ENCODE measurements at regions not wholly inside any gene's neighbourhood (a gene's known extent, or its start where the extent isn't known, plus 50 kb on each side); places are given as distances from the start of the nearest gene placed in this dataset.
"Not testable (repeated sequence)": the region's sequence is repeated elsewhere in the genome, so short reads cannot be mapped to it uniquely, and the experiment has no call there.

- not testable (repeated sequence) for DNase-seq (ENCODE audit: low spot score)
Measured at GRCh38 chr1:73245196-73245595, 952.8 kb downstream of the LRRIQ3 start.

- no peak for DNase-seq (ENCODE audit: low spot score)
Measured at GRCh38 chr1:73218995-73219546, 936.7 kb upstream of the NEGR1 start.

GRCh38 chr1:73205294-73205973 lies 923.1 kb upstream of the NEGR1 start:
- no peak for DNase-seq (ENCODE audit: low spot score)

- no peak for DNase-seq (ENCODE audit: low spot score)
Measured at GRCh38 chr1:73197972-73198371, 915.6 kb upstream of the NEGR1 start.

GRCh38 chr1:73194965-73195364 lies 912.6 kb upstream of the NEGR1 start:
- DNase-seq (ENCODE audit: low spot score) = no peak

- not testable (repeated sequence) for DNase-seq (ENCODE audit: low spot score)
Measured at GRCh38 chr1:73183581-73183980, 901.2 kb upstream of the NEGR1 start.

GRCh38 chr1:73181190-73181540 lies 898.8 kb upstream of the NEGR1 start:
- no peak for DNase-seq (ENCODE audit: low spot score)

- DNase-seq (ENCODE audit: low spot score) = no peak
Measured at GRCh38 chr1:73180397-73181189, 898.3 kb upstream of the NEGR1 start.

- no peak for DNase-seq (ENCODE audit: low spot score)
Measured at GRCh38 chr1:73176902-73177301, 894.6 kb upstream of the NEGR1 start.

GRCh38 chr1:73167009-73167657 lies 884.8 kb upstream of the NEGR1 start:
- DNase-seq (ENCODE audit: low spot score) = no peak

GRCh38 chr1:73162564-73162963 lies 880.2 kb upstream of the NEGR1 start:
- DNase-seq (ENCODE audit: low spot score) = no peak

- no peak for DNase-seq (ENCODE audit: low spot score)
Measured at GRCh38 chr1:73161418-73161817, 879.1 kb upstream of the NEGR1 start.

- no peak for DNase-seq (ENCODE audit: low spot score)
Measured at GRCh38 chr1:73160759-73161158, 878.4 kb upstream of the NEGR1 start.

GRCh38 chr1:73144311-73144710 lies 862.0 kb upstream of the NEGR1 start:
- DNase-seq (ENCODE audit: low spot score) = no peak

GRCh38 chr1:73136975-73137374 lies 854.6 kb upstream of the NEGR1 start:
- no peak for DNase-seq (ENCODE audit: low spot score)

- no peak for DNase-seq (ENCODE audit: low spot score)
Measured at GRCh38 chr1:73106931-73107330, 824.6 kb upstream of the NEGR1 start.

- no peak for DNase-seq (ENCODE audit: low spot score)
Measured at GRCh38 chr1:73105755-73106154, 823.4 kb upstream of the NEGR1 start.

GRCh38 chr1:73104749-73105148 lies 822.4 kb upstream of the NEGR1 start:
- no peak for DNase-seq (ENCODE audit: low spot score)

GRCh38 chr1:73100216-73100615 lies 817.9 kb upstream of the NEGR1 start:
- DNase-seq (ENCODE audit: low spot score) = no peak

GRCh38 chr1:73097917-73098316 lies 815.6 kb upstream of the NEGR1 start:
- DNase-seq (ENCODE audit: low spot score) = no peak

- DNase-seq (ENCODE audit: low spot score) = no peak
Measured at GRCh38 chr1:73096841-73097240, 814.5 kb upstream of the NEGR1 start.

- DNase-seq (ENCODE audit: low spot score) = no peak
Measured at GRCh38 chr1:73092383-73092782, 810.0 kb upstream of the NEGR1 start.

GRCh38 chr1:73066866-73067265 lies 784.5 kb upstream of the NEGR1 start:
- DNase-seq (ENCODE audit: low spot score) = no peak
